ENCODE measurements at regions not wholly inside any gene's neighbourhood (a gene's known extent, or its start where the extent isn't known, plus 50 kb on each side); places are given as distances from the start of the nearest gene placed in this dataset.

- no peak for TF ChIP-seq POLR2A (IDR thresholded peaks at IDR 0.05)
- TF ChIP-seq, protein P1, sequence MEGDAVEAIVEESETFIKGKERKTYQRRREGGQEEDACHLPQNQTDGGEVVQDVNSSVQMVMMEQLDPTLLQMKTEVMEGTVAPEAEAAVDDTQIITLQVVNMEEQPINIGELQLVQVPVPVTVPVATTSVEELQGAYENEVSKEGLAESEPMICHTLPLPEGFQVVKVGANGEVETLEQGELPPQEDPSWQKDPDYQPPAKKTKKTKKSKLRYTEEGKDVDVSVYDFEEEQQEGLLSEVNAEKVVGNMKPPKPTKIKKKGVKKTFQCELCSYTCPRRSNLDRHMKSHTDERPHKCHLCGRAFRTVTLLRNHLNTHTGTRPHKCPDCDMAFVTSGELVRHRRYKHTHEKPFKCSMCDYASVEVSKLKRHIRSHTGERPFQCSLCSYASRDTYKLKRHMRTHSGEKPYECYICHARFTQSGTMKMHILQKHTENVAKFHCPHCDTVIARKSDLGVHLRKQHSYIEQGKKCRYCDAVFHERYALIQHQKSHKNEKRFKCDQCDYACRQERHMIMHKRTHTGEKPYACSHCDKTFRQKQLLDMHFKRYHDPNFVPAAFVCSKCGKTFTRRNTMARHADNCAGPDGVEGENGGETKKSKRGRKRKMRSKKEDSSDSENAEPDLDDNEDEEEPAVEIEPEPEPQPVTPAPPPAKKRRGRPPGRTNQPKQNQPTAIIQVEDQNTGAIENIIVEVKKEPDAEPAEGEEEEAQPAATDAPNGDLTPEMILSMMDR (IDR thresholded peaks at IDR 0.05), result no peak
Observed at GRCh38 chr1:232123775-232124659, 497.4 kb downstream of the DISC1 start.
